Keratinocyte (primary cell): ENCODE measurements at regions not wholly inside any gene's neighbourhood (a gene's known extent, or its start where the extent isn't known, plus 50 kb on each side); places are given as distances from the start of the nearest gene placed in this dataset.

ENCODE experiments used
- DNase-seq: peaks from one replicate; pipeline ENCODE4 v3.0.0-alpha.2; 2011; ENCODE audit warnings: low read depth, missing footprints, low spot score
- FAIRE-seq: peaks from 2 replicates; lab custom pipeline; 2011; peaks lifted over from hg19 to GRCh38; lab: Jason Lieb, UNC
- H2AFZ ChIP-seq: 2 replicates; pipeline ENCODE4 v1.6.0; 2012; ENCODE audit warnings: low read length, control low read depth, inconsistent platforms; ENCODE audit not compliant: control insufficient read depth
- H3K27ac ChIP-seq: 2 replicates; pipeline ENCODE4 v1.5.1; 2011; ENCODE audit warnings: low read length; ENCODE audit not compliant: control insufficient read depth, insufficient read depth
- H3K27me3 ChIP-seq: 3 replicates; pipeline ENCODE4 v1.6.0; 2011; ENCODE audit warnings: low read length; ENCODE audit not compliant: control insufficient read depth, insufficient read depth; ENCODE audit errors: extremely low read depth
- H3K36me3 ChIP-seq, 2 experiments: 2 replicates in 1 of 2; 3 replicates in 1 of 2; pipeline ENCODE4 v1.5.1; 2011; ENCODE audit warnings: low read length in 2 of 2, mild to moderate bottlenecking in 1 of 2; ENCODE audit not compliant: control insufficient read depth in 2 of 2, insufficient read depth in 2 of 2; ENCODE audit errors: extremely low read depth in 1 of 2
- H3K4me1 ChIP-seq: 3 replicates; pipeline ENCODE4 v1.5.1; 2011; ENCODE audit warnings: low read length; ENCODE audit not compliant: control insufficient read depth, insufficient read depth; ENCODE audit errors: extremely low read depth
- H3K4me2 ChIP-seq: 3 replicates; pipeline ENCODE4 v1.6.0; 2011; ENCODE audit warnings: low read depth, low read length; ENCODE audit not compliant: control insufficient read depth, insufficient read depth; ENCODE audit errors: extremely low read depth
- H3K4me3 ChIP-seq, 3 experiments: fragments of 200-600 bp in 1 of 3; sonication (generic) in 1 of 3; 2 replicates in 2 of 3; 3 replicates in 1 of 3; pipeline ENCODE4 v1.5.1; 2011 to 2016; ENCODE audit warnings: low read length in 3 of 3, mild to moderate bottlenecking in 3 of 3, control low read depth in 2 of 3, inconsistent platforms in 1 of 3, low read depth in 1 of 3, mixed read lengths in 1 of 3, mixed run types in 1 of 3, moderate library complexity in 1 of 3; ENCODE audit not compliant: control insufficient read depth in 2 of 3, insufficient read depth in 2 of 3; ENCODE audit errors: extremely low read depth in 1 of 3
- H3K79me2 ChIP-seq: 2 replicates; pipeline ENCODE4 v1.6.0; 2012; ENCODE audit warnings: low read length; ENCODE audit not compliant: control insufficient read depth, insufficient read depth
- H3K9ac ChIP-seq: 3 replicates; pipeline ENCODE4 v1.6.0; 2011; ENCODE audit warnings: low read length; ENCODE audit not compliant: control insufficient read depth, insufficient read depth; ENCODE audit errors: extremely low read depth
- H3K9me1 ChIP-seq: 3 replicates; pipeline ENCODE4 v1.6.0; 2011; ENCODE audit warnings: low read length; ENCODE audit not compliant: control insufficient read depth, insufficient read depth; ENCODE audit errors: extremely low read depth
- H3K9me3 ChIP-seq: 2 replicates; pipeline ENCODE4 v1.5.1; 2012; ENCODE audit warnings: low read depth, low read length; ENCODE audit not compliant: control insufficient read depth
- H4K20me1 ChIP-seq: 3 replicates; pipeline ENCODE4 v1.6.0; 2011; ENCODE audit warnings: low read length; ENCODE audit not compliant: control insufficient read depth, insufficient read depth; ENCODE audit errors: extremely low read depth
- EZH2 ChIP-seq: IDR thresholded peaks from one replicate; pipeline ENCODE4 v1.6.1; 2012; ENCODE audit warnings: inconsistent platforms, mild to moderate bottlenecking, low read length, moderate library complexity
- dilution Hi-C: fragments of 300-500 bp; cut with MboI; formaldehyde crosslinking; loops from one replicate; pipeline ENCODE4 v1.7.0; 2020; ENCODE audit warnings: low sequenced_read_pairs; ENCODE audit not compliant: extremely low pct_ligation_motif_present
- TF ChIP-seq, protein P1 (sequence below), 3 experiments: IDR thresholded peaks in 1 of 3; conservative IDR thresholded peaks in 1 of 3; optimal IDR thresholded peaks in 1 of 3; 2 replicates in 2 of 3; 3 replicates in 1 of 3; pipeline versions ENCODE3 to v1.5.1; 2011; ENCODE audit warnings: low read length in 3 of 3, mild to moderate bottlenecking in 3 of 3, moderate library complexity in 2 of 3, control low read depth in 1 of 3, inconsistent platforms in 1 of 3; ENCODE audit not compliant: insufficient read depth in 2 of 3; ENCODE audit errors: extremely low read depth in 1 of 3

DNA sequence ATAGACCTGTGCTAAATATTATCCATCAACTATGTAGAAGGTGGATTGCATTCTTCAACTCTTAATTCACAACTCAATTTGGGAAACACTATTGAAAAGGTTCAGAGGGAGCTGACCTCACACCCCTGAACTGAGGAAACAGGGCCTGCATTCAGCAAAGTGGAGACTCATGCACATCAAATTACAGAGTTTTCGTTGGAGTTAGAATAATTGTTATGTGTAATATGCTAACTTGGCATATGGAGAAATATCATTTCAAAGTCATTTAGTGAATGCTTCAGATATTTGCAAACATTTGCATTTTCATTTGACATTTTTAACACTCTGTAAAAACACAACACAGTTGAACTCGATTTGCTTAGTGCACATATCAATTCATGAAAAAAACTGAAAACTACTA lies 1102.8 kb upstream of the INTU start:
- Histone ChIP-seq H3K4me1 (no peaks in the 10 kb centered on the region), H3K9me1 (no peaks in the 10 kb centered on the region), H4K20me1 (no peaks in the 10 kb centered on the region), H3K4me3 (no peak overlapping the region), H3K27me3 (no peaks in the 10 kb centered on the region), H3K27ac (no peak overlapping the region), H3K9me3 (no peaks in the 10 kb centered on the region), H2AFZ (no peak overlapping the region), H3K9ac (no peak overlapping the region), H3K36me3 (no peaks in the 10 kb centered on the region), H3K4me2 (no peak overlapping the region), H3K79me2 (no peaks in the 10 kb centered on the region)
- dilution Hi-C loops = no loop called here
- TF ChIP-seq, protein P1, sequence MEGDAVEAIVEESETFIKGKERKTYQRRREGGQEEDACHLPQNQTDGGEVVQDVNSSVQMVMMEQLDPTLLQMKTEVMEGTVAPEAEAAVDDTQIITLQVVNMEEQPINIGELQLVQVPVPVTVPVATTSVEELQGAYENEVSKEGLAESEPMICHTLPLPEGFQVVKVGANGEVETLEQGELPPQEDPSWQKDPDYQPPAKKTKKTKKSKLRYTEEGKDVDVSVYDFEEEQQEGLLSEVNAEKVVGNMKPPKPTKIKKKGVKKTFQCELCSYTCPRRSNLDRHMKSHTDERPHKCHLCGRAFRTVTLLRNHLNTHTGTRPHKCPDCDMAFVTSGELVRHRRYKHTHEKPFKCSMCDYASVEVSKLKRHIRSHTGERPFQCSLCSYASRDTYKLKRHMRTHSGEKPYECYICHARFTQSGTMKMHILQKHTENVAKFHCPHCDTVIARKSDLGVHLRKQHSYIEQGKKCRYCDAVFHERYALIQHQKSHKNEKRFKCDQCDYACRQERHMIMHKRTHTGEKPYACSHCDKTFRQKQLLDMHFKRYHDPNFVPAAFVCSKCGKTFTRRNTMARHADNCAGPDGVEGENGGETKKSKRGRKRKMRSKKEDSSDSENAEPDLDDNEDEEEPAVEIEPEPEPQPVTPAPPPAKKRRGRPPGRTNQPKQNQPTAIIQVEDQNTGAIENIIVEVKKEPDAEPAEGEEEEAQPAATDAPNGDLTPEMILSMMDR (optimal IDR thresholded peaks at IDR 0.05 in 1 of 3, IDR thresholded peaks at IDR 0.05 in 1 of 3, conservative IDR thresholded peaks at IDR 0.05 in 1 of 3; ENCODE audit: extremely low read depth in 1 of 3, insufficient read depth in 2 of 3, low read length in 3 of 3) = no peak
- no peak for TF ChIP-seq EZH2
- no peak for DNase-seq
- FAIRE-seq = no peak

DNA sequence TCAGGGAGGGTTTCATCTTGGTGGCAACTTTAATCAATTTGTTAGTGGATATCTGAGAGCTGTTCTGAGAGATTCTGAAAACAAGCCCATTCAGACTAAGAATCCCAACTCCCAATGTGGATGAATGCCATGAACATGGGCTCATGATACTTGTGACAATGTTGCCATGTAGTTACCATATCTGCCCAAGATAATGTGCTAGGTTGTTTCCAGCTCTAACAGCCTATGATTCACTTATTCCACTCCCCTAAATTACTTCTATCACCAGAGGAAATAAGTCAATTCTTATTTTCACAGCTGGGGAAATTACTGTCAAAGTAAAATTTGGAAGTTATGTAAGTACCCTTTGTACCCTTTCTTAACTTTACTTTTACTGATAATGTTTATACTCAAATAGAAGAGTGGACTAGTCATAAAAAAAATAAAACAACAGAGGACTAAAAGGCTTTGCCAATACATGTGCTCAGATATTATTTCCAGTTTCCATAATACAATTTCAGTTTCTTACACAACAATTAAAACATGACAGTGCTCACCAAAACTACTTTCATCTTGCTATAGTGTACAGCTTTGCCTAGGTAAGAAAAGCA lies 1101.7 kb upstream of the INTU start:
- no peaks in the 10 kb centered on the region for H3K4me1 ChIP-seq
- FAIRE-seq (no peak), DNase-seq (no peak)
- no peaks in the 10 kb centered on the region for H3K9me1 ChIP-seq
- no peaks in the 10 kb centered on the region for H3K27me3 ChIP-seq
- H3K9ac ChIP-seq = no peak overlapping the region
- H2AFZ ChIP-seq = no peak overlapping the region
- dilution Hi-C loops = no loop called here
- no peak for TF ChIP-seq EZH2
- TF ChIP-seq, protein P1 (optimal IDR thresholded peaks at IDR 0.05 in 1 of 3, IDR thresholded peaks at IDR 0.05 in 1 of 3, conservative IDR thresholded peaks at IDR 0.05 in 1 of 3; ENCODE audit: extremely low read depth in 1 of 3, insufficient read depth in 2 of 3, low read length in 3 of 3) = no peak
- no peak overlapping the region for H3K4me3 ChIP-seq
- no peak overlapping the region for H3K27ac ChIP-seq
- no peaks in the 10 kb centered on the region for H4K20me1 ChIP-seq
- no peak overlapping the region for H3K4me2 ChIP-seq
- no peaks in the 10 kb centered on the region for H3K79me2 ChIP-seq
- no peaks in the 10 kb centered on the region for H3K36me3 ChIP-seq
- H3K9me3 ChIP-seq = no peaks in the 10 kb centered on the region
